ENCODE measurements at regions not wholly inside any gene's neighbourhood (a gene's known extent, or its start where the extent isn't known, plus 50 kb on each side); places are given as distances from the start of the nearest gene placed in this dataset.
"Not testable (repeated sequence)": the region's sequence is repeated elsewhere in the genome, so short reads cannot be mapped to it uniquely, and the experiment has no call there.

- BruUV-seq (replicated peaks), result no TSS peak
- no peaks in the 10 kb centered on the region for H3K9me3 ChIP-seq (ENCODE audit: insufficient read depth, low read depth)
- no peak for TF ChIP-seq CTCF (conservative IDR thresholded peaks at IDR 0.05)
- no peak for TF ChIP-seq EZH2 (IDR thresholded peaks at IDR 0.05; ENCODE audit: low read depth)
Measured at GRCh38 chr22:23419171-23419570, 160.9 kb downstream of the IGLL1 start.

GRCh38 chr22:23418159-23418788, 161.8 kb downstream of the IGLL1 start:
- no peak overlapping the region for H3K4me2 ChIP-seq
- no peak overlapping the region for H2AFZ ChIP-seq
- no peak overlapping the region for H3K27ac ChIP-seq
- TF ChIP-seq EZH2 (IDR thresholded peaks at IDR 0.05; ENCODE audit: low read depth) (no peak), CTCF (conservative IDR thresholded peaks at IDR 0.05) (no peak)
- H3K9me2 ChIP-seq (ENCODE audit: insufficient read depth), result no peaks in the 10 kb centered on the region
- BruUV-seq (replicated peaks), result no TSS peak
- DNase-seq, result no peak
- CTCF ChIA-PET, result no interaction called here
- H3F3A ChIP-seq (ENCODE audit: insufficient read depth, low read depth), result no peaks in the 10 kb centered on the region
- intact Hi-C loops (cut with micrococcal nuclease; ENCODE audit: unreplicated experiment), result no loop called here
- H3K27me3 ChIP-seq (ENCODE audit: insufficient read depth, low read depth), result peaks cover 85% of the 10 kb centered on the region
- H3K9me3 ChIP-seq (ENCODE audit: insufficient read depth, low read depth), result no peaks in the 10 kb centered on the region
- H3K4me3 ChIP-seq, result no peak overlapping the region
- no peaks in the 10 kb centered on the region for H3K36me3 ChIP-seq (ENCODE audit: low read depth)
- no peaks in the 10 kb centered on the region for H3K4me1 ChIP-seq (replicated peaks; ENCODE audit: insufficient read depth)
- H4K20me1 ChIP-seq (ENCODE audit: insufficient read depth), result no peaks in the 10 kb centered on the region
- POLR2A ChIA-PET (ENCODE audit: unreplicated experiment), result no interaction called here
- H3K79me2 ChIP-seq (ENCODE audit: low read depth), result no peaks in the 10 kb centered on the region

More at GRCh38 chr22:23419171-23419570, 160.9 kb downstream of the IGLL1 start:
- CTCF ChIA-PET, result no interaction called here
- POLR2A ChIA-PET (ENCODE audit: unreplicated experiment), result no interaction called here
- no peaks in the 10 kb centered on the region for H4K20me1 ChIP-seq (ENCODE audit: insufficient read depth)
- H2AFZ ChIP-seq, result no peak overlapping the region
- intact Hi-C loops (cut with micrococcal nuclease; ENCODE audit: unreplicated experiment), result no loop called here
- no peak for DNase-seq
- H3K4me1 ChIP-seq (replicated peaks; ENCODE audit: insufficient read depth), result no peaks in the 10 kb centered on the region
- no peaks in the 10 kb centered on the region for H3K9me2 ChIP-seq (ENCODE audit: insufficient read depth)
- peaks cover 85% of the 10 kb centered on the region for H3K27me3 ChIP-seq (ENCODE audit: insufficient read depth, low read depth)
- no peaks in the 10 kb centered on the region for H3K36me3 ChIP-seq (ENCODE audit: low read depth)
- no peak overlapping the region for H3K4me2 ChIP-seq
- no peaks in the 10 kb centered on the region for H3F3A ChIP-seq (ENCODE audit: insufficient read depth, low read depth)
- H3K27ac ChIP-seq, result no peak overlapping the region
- H3K79me2 ChIP-seq (ENCODE audit: low read depth), result no peaks in the 10 kb centered on the region
- no peak overlapping the region for H3K4me3 ChIP-seq

GRCh38 chr22:23417327-23417726, 162.8 kb downstream of the IGLL1 start:
- H3K27ac ChIP-seq; H3F3A ChIP-seq (ENCODE audit: insufficient read depth, low read depth); H2AFZ ChIP-seq; CTCF ChIA-PET; H3K79me2 ChIP-seq (ENCODE audit: low read depth); BruUV-seq (replicated peaks); H3K4me2 ChIP-seq; H3K9me2 ChIP-seq (ENCODE audit: insufficient read depth); POLR2A ChIA-PET (ENCODE audit: unreplicated experiment); DNase-seq; H3K36me3 ChIP-seq (ENCODE audit: low read depth); H3K9me3 ChIP-seq (ENCODE audit: insufficient read depth, low read depth); H4K20me1 ChIP-seq (ENCODE audit: insufficient read depth); H3K4me1 ChIP-seq (replicated peaks; ENCODE audit: insufficient read depth); H3K4me3 ChIP-seq; intact Hi-C loops (cut with micrococcal nuclease; ENCODE audit: unreplicated experiment): not testable (repeated sequence)
- peaks cover 88% of the 10 kb centered on the region for H3K27me3 ChIP-seq (ENCODE audit: insufficient read depth, low read depth)

GRCh38 chr22:23416169-23416690, 163.9 kb downstream of the IGLL1 start:
- H3K4me2 ChIP-seq; H3K9me2 ChIP-seq (ENCODE audit: insufficient read depth); CTCF ChIA-PET; H4K20me1 ChIP-seq (ENCODE audit: insufficient read depth); H3K4me3 ChIP-seq; BruUV-seq (replicated peaks); H3K9me3 ChIP-seq (ENCODE audit: insufficient read depth, low read depth); H3K79me2 ChIP-seq (ENCODE audit: low read depth); H3K4me1 ChIP-seq (replicated peaks; ENCODE audit: insufficient read depth); H3K27ac ChIP-seq; H3K36me3 ChIP-seq (ENCODE audit: low read depth); H3F3A ChIP-seq (ENCODE audit: insufficient read depth, low read depth); H2AFZ ChIP-seq; POLR2A ChIA-PET (ENCODE audit: unreplicated experiment); intact Hi-C loops (cut with micrococcal nuclease; ENCODE audit: unreplicated experiment); DNase-seq: not testable (repeated sequence)
- peaks cover 88% of the 10 kb centered on the region for H3K27me3 ChIP-seq (ENCODE audit: insufficient read depth, low read depth)

All from PC-9 (cell line).